ENCODE measurements at regions not wholly inside any gene's neighbourhood (a gene's known extent, or its start where the extent isn't known, plus 50 kb on each side); places are given as distances from the start of the nearest gene placed in this dataset.

GRCh38 chr9:79383096-79383495 is 188.7 kb upstream of the TLE4 start:
- TF ChIP-seq CTCF (conservative IDR thresholded peaks at IDR 0.05; ENCODE audit: low read length): no peak
- TF ChIP-seq EZH2phosphoT487 (IDR thresholded peaks at IDR 0.05; ENCODE audit: borderline replicate concordance): no peak
